Naive thymus-derived CD4-positive, alpha-beta T cell (primary cell): ENCODE measurements at regions not wholly inside any gene's neighbourhood (a gene's known extent, or its start where the extent isn't known, plus 50 kb on each side); places are given as distances from the start of the nearest gene placed in this dataset.

Experiments used
- ATAC-seq: fragments of 150-1000 bp; cut with Tn5 transposase; 2 replicates; pipeline ENCODE4 v1.10.0; 2021; ENCODE audit warnings: mild to moderate bottlenecking, moderate library complexity
- CTCF ChIA-PET: fragments of 350-600 bp; sonication (Branson Sonifier 250); formaldehyde crosslinking; loops from one replicate; lab custom pipeline; 2021; ENCODE audit warnings: antibody characterized with exemption; lab: Charles Lee
- POLR2A ChIA-PET: fragments of 350-600 bp; sonication (Branson Sonifier 250); formaldehyde crosslinking; loops from one replicate; lab custom pipeline; 2021; ENCODE audit warnings: antibody characterized with exemption, inconsistent platforms; lab: Charles Lee
- DNase-seq, 9 donors: peaks; one replicate each; pipeline versions ENCODE4 v3.0.0 to v3.0.0-alpha.2; 2020 to 2022; ENCODE audit warnings: mixed read lengths in 1 of 9
- H3K27ac ChIP-seq: one replicate; pipeline ENCODE4 v1.7.0; 2013; ENCODE audit warnings: mild to moderate bottlenecking, low read depth, low read length, moderate library complexity
- H3K27me3 ChIP-seq, 2 donors: one replicate each; pipeline ENCODE4 v1.7.0; 2013; ENCODE audit warnings: low read length in 2 of 2, mild to moderate bottlenecking in 2 of 2, moderate library complexity in 2 of 2; ENCODE audit not compliant: control insufficient read depth in 2 of 2, insufficient read depth in 2 of 2
- H3K36me3 ChIP-seq, 3 experiments: 1 replicate in 2 of 3; 2 replicates in 1 of 3; pipeline ENCODE4 v1.7.0; 2013; ENCODE audit warnings: low read length in 3 of 3, mild to moderate bottlenecking in 3 of 3, moderate library complexity in 1 of 3; ENCODE audit not compliant: insufficient read depth in 3 of 3, control insufficient read depth in 2 of 3
- H3K4me1 ChIP-seq, 2 donors: one replicate each; pipeline ENCODE4 v1.7.0; 2013; ENCODE audit warnings: low read length in 2 of 2, mild to moderate bottlenecking in 2 of 2, moderate library complexity in 1 of 2; ENCODE audit not compliant: control insufficient read depth in 2 of 2, insufficient read depth in 2 of 2
- H3K4me3 ChIP-seq: 2 replicates; pipeline ENCODE4 v1.7.0; 2013; ENCODE audit warnings: mild to moderate bottlenecking, low read length
- H3K9me3 ChIP-seq, 3 experiments: 1 replicate in 2 of 3; 2 replicates in 1 of 3; pipeline ENCODE4 v1.7.0; 2013; ENCODE audit warnings: low read length in 3 of 3; ENCODE audit not compliant: control insufficient read depth in 2 of 3
- H3K27ac Mint-ChIP-seq, 9 donors: one replicate each; pipeline ENCODE4 v1.8.0; 2020 to 2022; ENCODE audit warnings: mixed read lengths in 9 of 9, mild to moderate bottlenecking in 8 of 9, moderate library complexity in 5 of 9, inconsistent platforms in 2 of 9
- H3K27me3 Mint-ChIP-seq, 5 donors: one replicate each; pipeline ENCODE4 v1.8.0; 2021 to 2022; ENCODE audit warnings: mixed read lengths in 5 of 5, mild to moderate bottlenecking in 1 of 5
- H3K36me3 Mint-ChIP-seq, 5 donors: one replicate each; pipeline ENCODE4 v1.8.0; 2020 to 2022; ENCODE audit warnings: mixed read lengths in 5 of 5, mild to moderate bottlenecking in 3 of 5, inconsistent platforms in 1 of 5
- H3K4me1 Mint-ChIP-seq, 7 donors: one replicate each; pipeline ENCODE4 v1.8.0; 2020 to 2022; ENCODE audit warnings: mixed read lengths in 7 of 7, mild to moderate bottlenecking in 3 of 7, inconsistent platforms in 1 of 7
- H3K4me3 Mint-ChIP-seq, 10 donors: one replicate each; pipeline ENCODE4 v1.8.0; 2020 to 2022; ENCODE audit warnings: mild to moderate bottlenecking in 10 of 10, mixed read lengths in 10 of 10, moderate library complexity in 6 of 10, inconsistent platforms in 2 of 10
- H3K9me3 Mint-ChIP-seq, 11 donors: one replicate each; pipeline ENCODE4 v1.8.0; 2020 to 2022; ENCODE audit warnings: mixed read lengths in 11 of 11, mild to moderate bottlenecking in 4 of 11, inconsistent platforms in 1 of 11, moderate library complexity in 1 of 11
- intact Hi-C, 2 donors: fragments of 100-400 bp; cut with micrococcal nuclease; formaldehyde crosslinking; loops; one replicate each; pipeline ENCODE4 v1.15.1; 2023

DNA sequence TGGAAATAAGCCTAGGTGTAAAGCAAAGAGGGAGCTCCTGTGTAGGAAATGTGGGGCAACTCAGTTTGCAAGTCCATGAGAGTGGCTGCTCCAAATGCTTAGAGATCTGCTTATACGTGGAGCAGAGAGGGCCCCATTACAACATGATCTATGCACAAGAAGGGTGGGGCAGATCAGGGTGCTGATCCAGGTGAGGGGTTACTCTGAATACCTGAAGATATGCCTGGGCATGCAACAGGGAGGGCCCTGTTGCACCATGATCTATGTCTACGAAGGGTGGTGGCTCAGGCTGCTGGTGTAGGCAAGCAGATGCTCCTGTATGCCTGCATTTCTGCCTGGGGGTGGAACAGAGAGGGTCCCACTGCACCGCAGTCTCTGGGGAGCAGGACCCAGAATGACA lies 1121.2 kb downstream of the RAPGEF2 start:
- Mint-ChIP-seq H3K9me3 (peaks cover 7 to 46% (median 17%) of the 10 kb centered on the region in 11 donors), H3K36me3 (peaks cover 0 to 10% (median 0%) of the 10 kb centered on the region in 5 donors), H3K4me1 (no peaks in the 10 kb centered on the region), H3K27me3 (no peaks in the 10 kb centered on the region), H3K4me3 (no peak overlapping the region), H3K27ac (no peak overlapping the region)
- Histone ChIP-seq H3K36me3 (no peaks in the 10 kb centered on the region), H3K27me3 (no peaks in the 10 kb centered on the region), H3K4me3 (no peak overlapping the region), H3K27ac (no peak overlapping the region), H3K4me1 (no peaks in the 10 kb centered on the region), H3K9me3 (peaks cover 0 to 24% (median 0%) of the 10 kb centered on the region in 3 experiments)
- intact Hi-C loops, result no loop called here
- DNase-seq (no peak), ATAC-seq (no peak)
- POLR2A ChIA-PET, result no interaction called here
- CTCF ChIA-PET, result no interaction called here

DNA sequence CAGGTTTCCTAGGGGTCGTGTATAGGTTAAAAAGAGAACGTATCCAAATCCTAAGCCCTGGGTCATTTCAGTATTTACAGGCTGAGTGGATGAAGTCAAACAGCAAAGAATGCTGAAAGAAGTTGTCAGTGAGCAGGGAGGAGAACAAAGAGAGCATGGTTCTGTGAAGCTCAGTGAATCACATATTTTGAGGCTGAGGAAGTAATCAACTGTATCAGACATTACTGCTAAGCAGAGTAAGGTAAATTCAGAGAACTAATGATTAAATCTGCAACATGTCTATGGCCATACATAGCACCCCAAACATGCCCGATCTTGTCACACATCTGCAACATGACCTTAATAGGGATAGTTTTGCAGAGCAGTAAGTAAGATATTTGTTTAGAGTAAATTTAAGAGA lies 1130.3 kb downstream of the RAPGEF2 start:
- H3K27me3 Mint-ChIP-seq, result no peaks in the 10 kb centered on the region
- ChIA-PET CTCF (no interaction called here), POLR2A (no interaction called here)
- H3K4me3 Mint-ChIP-seq, result no peak overlapping the region
- H3K27ac Mint-ChIP-seq, result no peak overlapping the region
- H3K9me3 Mint-ChIP-seq, result peaks cover 0 to 14% (median 5%) of the 10 kb centered on the region in 11 donors
- intact Hi-C loops, result no loop called here
- H3K4me3 ChIP-seq, result no peak overlapping the region
- H3K4me1 Mint-ChIP-seq, result no peaks in the 10 kb centered on the region
- no peaks in the 10 kb centered on the region for H3K36me3 Mint-ChIP-seq
- ATAC-seq (no peak), DNase-seq (no peak)
- H3K27ac ChIP-seq, result no peak overlapping the region
- H3K27me3 ChIP-seq, result no peaks in the 10 kb centered on the region
- no peaks in the 10 kb centered on the region for H3K36me3 ChIP-seq
- H3K4me1 ChIP-seq, result no peaks in the 10 kb centered on the region
- no peaks in the 10 kb centered on the region for H3K9me3 ChIP-seq

DNA sequence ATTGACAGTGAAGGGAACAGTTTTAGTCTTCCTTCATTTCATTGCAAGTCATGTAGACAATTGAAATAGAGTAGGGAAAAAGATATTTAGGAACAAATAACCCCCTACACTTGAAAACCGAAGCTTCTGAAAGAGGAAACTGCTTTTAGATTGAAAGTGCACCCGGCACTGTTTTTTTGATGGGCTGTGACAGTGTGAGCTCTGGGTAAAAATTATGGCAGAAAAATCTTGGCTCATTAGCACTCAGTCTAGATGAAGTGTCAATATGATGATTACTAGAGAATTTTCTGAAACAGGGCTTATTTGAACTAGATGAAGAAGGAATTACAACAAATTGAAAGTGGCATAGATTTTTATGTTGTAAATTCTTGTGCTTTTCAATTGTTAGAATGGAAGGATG lies 1132.4 kb downstream of the RAPGEF2 start:
- ATAC-seq, result no peak
- H3K4me1 Mint-ChIP-seq, result no peaks in the 10 kb centered on the region
- H3K27ac Mint-ChIP-seq, result no peak overlapping the region
- H3K36me3 Mint-ChIP-seq, result no peaks in the 10 kb centered on the region
- intact Hi-C loops, result no loop called here
- H3K27ac ChIP-seq, result no peak overlapping the region
- POLR2A ChIA-PET, result no interaction called here
- H3K9me3 ChIP-seq, result no peaks in the 10 kb centered on the region
- H3K9me3 Mint-ChIP-seq, result peaks cover 0 to 16% (median 4%) of the 10 kb centered on the region in 11 donors
- CTCF ChIA-PET, result no interaction called here
- H3K36me3 ChIP-seq, result no peaks in the 10 kb centered on the region
- no peaks in the 10 kb centered on the region for H3K4me1 ChIP-seq
- DNase-seq, result no peak
- H3K4me3 ChIP-seq, result no peak overlapping the region
- H3K4me3 Mint-ChIP-seq, result no peak overlapping the region
- no peaks in the 10 kb centered on the region for H3K27me3 ChIP-seq
- H3K27me3 Mint-ChIP-seq, result no peaks in the 10 kb centered on the region

DNA sequence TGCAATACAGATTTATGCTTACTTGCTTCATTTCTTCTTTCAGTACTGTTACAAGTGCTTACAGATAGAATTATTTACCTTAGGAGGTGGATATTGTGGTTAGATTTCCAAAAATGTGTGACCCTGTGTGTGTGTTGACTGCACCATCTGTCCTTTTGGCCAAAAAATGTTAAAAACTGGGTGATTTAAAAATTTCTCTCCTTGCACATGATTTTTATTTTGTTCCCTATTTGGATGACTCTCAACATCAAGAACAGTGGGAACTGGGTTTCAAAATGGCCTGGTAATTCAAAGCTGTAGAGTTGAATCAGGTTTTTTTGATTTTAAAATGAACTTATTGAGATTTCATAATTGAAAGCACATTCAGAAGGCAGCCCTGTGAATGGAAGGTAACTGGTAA lies 1132.9 kb downstream of the RAPGEF2 start:
- H3K27ac ChIP-seq, result no peak overlapping the region
- Mint-ChIP-seq H3K27ac (no peak overlapping the region), H3K4me1 (no peaks in the 10 kb centered on the region), H3K9me3 (peaks cover 0 to 17% (median 4%) of the 10 kb centered on the region in 11 donors), H3K36me3 (no peaks in the 10 kb centered on the region), H3K4me3 (no peak overlapping the region), H3K27me3 (no peaks in the 10 kb centered on the region)
- intact Hi-C loops, result no loop called here
- ATAC-seq (no peak), DNase-seq (no peak)
- H3K4me1 ChIP-seq, result no peaks in the 10 kb centered on the region
- H3K27me3 ChIP-seq, result no peaks in the 10 kb centered on the region
- H3K4me3 ChIP-seq, result no peak overlapping the region
- no peaks in the 10 kb centered on the region for H3K36me3 ChIP-seq
- CTCF ChIA-PET, result no interaction called here
- POLR2A ChIA-PET, result no interaction called here
- no peaks in the 10 kb centered on the region for H3K9me3 ChIP-seq

DNA sequence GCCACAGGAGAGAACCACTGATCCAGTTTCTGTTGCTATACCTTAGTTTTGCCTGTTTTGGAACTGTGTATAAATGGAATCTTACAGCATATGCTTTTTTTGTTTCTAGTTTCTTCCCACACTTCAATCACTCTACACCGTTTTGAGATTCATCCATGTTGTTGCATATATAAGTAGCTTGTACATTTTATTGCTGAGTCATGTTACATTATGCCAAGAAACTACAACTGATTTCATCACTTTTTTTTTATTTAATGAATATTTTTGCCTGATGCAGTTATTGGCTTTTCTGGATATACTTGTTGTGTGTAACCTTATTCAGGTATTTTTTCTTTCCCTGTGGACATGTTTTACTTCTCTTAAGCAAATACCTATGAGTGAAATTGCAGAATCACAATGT lies 1135.9 kb downstream of the RAPGEF2 start:
- no peak for ATAC-seq
- H3K36me3 ChIP-seq, result no peaks in the 10 kb centered on the region
- Mint-ChIP-seq H3K4me1 (no peaks in the 10 kb centered on the region), H3K36me3 (no peaks in the 10 kb centered on the region), H3K27me3 (no peaks in the 10 kb centered on the region), H3K9me3 (peaks cover 0 to 21% (median 3%) of the 10 kb centered on the region in 11 donors), H3K27ac (no peak overlapping the region), H3K4me3 (no peak overlapping the region)
- ChIA-PET CTCF (no interaction called here), POLR2A (no interaction called here)
- no peaks in the 10 kb centered on the region for H3K9me3 ChIP-seq
- H3K4me1 ChIP-seq, result no peaks in the 10 kb centered on the region
- intact Hi-C loops, result no loop called here
- no peak for DNase-seq
- H3K27me3 ChIP-seq, result no peaks in the 10 kb centered on the region
- H3K27ac ChIP-seq, result no peak overlapping the region
- H3K4me3 ChIP-seq, result no peak overlapping the region

DNA sequence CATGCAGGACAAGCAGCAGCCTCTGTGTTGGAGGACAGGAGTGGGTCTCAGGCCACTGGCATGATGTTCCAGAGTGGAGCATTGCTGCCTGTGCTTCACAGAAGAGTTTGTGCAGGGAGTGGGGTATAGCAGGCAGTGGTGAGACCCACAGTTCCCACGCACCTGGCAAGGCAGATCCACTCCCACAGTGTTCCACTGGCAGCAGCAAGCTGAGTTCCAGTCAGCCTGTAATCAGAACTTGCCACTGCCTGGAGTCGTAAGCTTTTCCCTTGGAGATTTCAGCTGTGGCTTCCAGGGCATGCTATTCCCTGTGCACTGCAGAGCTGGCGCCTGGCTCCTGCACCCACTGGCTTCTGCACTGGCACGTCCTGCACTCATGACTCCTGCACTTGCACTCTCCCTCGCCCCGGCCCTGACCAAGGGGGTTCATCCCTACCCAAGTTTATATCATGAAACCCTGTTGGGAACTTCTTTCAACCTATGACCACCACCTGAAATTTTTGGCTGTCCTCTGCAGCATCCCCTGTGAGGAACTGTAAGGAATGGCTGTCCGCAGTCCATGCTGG lies 1144.3 kb downstream of the RAPGEF2 start:
- ATAC-seq (no peak), DNase-seq (no peak)
- peaks cover 0 to 22% (median 4%) of the 10 kb centered on the region in 11 donors for H3K9me3 Mint-ChIP-seq
- ChIA-PET POLR2A (no interaction called here), CTCF (no interaction called here)
- no peak overlapping the region for H3K4me3 Mint-ChIP-seq
- H3K36me3 Mint-ChIP-seq, result no peaks in the 10 kb centered on the region
- Histone ChIP-seq H3K36me3 (no peaks in the 10 kb centered on the region), H3K27me3 (no peaks in the 10 kb centered on the region), H3K9me3 (no peaks in the 10 kb centered on the region), H3K4me3 (no peak overlapping the region), H3K4me1 (no peaks in the 10 kb centered on the region), H3K27ac (no peak overlapping the region)
- no peaks in the 10 kb centered on the region for H3K27me3 Mint-ChIP-seq
- no peak overlapping the region for H3K27ac Mint-ChIP-seq
- intact Hi-C loops, result no loop called here
- H3K4me1 Mint-ChIP-seq, result no peaks in the 10 kb centered on the region

DNA sequence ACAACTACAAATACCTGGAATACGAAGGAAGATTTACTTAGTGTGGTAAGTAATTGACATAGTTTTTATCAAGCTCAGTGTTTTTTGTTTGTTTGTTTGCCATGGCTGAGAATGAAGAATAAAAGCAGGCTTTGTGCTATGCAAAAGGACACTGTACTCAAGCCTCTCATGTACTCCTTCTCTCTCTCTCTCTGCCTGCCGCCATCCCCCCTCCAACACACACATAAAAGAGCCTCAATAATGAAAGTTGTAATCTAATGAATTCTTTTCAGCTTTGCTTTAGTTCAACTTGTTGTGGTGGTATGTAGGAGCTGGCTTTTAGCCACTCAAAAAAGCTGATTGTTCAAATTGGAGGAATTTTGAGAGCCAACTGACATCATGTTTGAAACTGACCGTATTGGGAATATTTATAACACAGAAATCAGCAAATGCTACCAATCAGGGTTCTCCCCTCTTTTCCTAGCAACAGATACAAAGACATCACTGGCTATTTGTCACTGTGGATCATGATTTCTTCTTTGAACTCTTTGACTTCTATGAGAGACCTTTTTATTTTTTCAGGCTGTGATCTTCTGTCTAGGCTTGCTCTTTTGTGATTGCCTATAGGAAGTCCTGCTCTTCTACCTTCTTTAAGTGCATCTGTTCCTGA lies 1148.8 kb downstream of the RAPGEF2 start:
- Histone ChIP-seq H3K9me3 (no peaks in the 10 kb centered on the region), H3K27me3 (no peaks in the 10 kb centered on the region), H3K36me3 (no peaks in the 10 kb centered on the region), H3K4me3 (no peak overlapping the region), H3K4me1 (no peaks in the 10 kb centered on the region), H3K27ac (no peak overlapping the region)
- Mint-ChIP-seq H3K9me3 (peaks cover 0 to 15% (median 2%) of the 10 kb centered on the region in 11 donors), H3K4me1 (no peaks in the 10 kb centered on the region), H3K27me3 (no peaks in the 10 kb centered on the region), H3K27ac (no peak overlapping the region), H3K4me3 (no peak overlapping the region), H3K36me3 (peaks cover 0 to 3% (median 0%) of the 10 kb centered on the region in 5 donors)
- ATAC-seq (no peak), DNase-seq (no peak)
- intact Hi-C loops, result no loop called here
- ChIA-PET CTCF (no interaction called here), POLR2A (no interaction called here)
